ENCODE measurements at regions not wholly inside any gene's neighbourhood (a gene's known extent, or its start where the extent isn't known, plus 50 kb on each side); places are given as distances from the start of the nearest gene placed in this dataset.

- TF ChIP-seq, protein P1, sequence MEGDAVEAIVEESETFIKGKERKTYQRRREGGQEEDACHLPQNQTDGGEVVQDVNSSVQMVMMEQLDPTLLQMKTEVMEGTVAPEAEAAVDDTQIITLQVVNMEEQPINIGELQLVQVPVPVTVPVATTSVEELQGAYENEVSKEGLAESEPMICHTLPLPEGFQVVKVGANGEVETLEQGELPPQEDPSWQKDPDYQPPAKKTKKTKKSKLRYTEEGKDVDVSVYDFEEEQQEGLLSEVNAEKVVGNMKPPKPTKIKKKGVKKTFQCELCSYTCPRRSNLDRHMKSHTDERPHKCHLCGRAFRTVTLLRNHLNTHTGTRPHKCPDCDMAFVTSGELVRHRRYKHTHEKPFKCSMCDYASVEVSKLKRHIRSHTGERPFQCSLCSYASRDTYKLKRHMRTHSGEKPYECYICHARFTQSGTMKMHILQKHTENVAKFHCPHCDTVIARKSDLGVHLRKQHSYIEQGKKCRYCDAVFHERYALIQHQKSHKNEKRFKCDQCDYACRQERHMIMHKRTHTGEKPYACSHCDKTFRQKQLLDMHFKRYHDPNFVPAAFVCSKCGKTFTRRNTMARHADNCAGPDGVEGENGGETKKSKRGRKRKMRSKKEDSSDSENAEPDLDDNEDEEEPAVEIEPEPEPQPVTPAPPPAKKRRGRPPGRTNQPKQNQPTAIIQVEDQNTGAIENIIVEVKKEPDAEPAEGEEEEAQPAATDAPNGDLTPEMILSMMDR (IDR thresholded peaks at IDR 0.05), result no peak
- no peak for TF ChIP-seq POLR2A (IDR thresholded peaks at IDR 0.05)
These were observed 460.6 kb upstream of the MCTP2 start for GRCh38 chr15:93770788-93771187.

Data from testis (tissue), 2 donors.